ENCODE measurements at regions not wholly inside any gene's neighbourhood (a gene's known extent, or its start where the extent isn't known, plus 50 kb on each side); places are given as distances from the start of the nearest gene placed in this dataset.

GRCh38 chr3:190785047-190785446 is 77.4 kb downstream of the GMNC start:
- H3K4me1 Mint-ChIP-seq: no peaks in the 10 kb centered on the region
- no peaks in the 10 kb centered on the region for H3K9me3 Mint-ChIP-seq
- H3K27ac Mint-ChIP-seq: no peak overlapping the region
- no peaks in the 10 kb centered on the region for H3K36me3 Mint-ChIP-seq
- CTCF ChIA-PET: no interaction called here
- ATAC-seq (no peak), DNase-seq (ENCODE audit: low spot score) (no peak)
- POLR2A ChIA-PET: no interaction called here
- H3K4me3 Mint-ChIP-seq: no peak overlapping the region
- TF ChIP-seq ZBTB43 (CRISPR knock-in tag; IDR thresholded peaks at IDR 0.05) (no peak), ZBTB21 (CRISPR knock-in tag; IDR thresholded peaks at IDR 0.05; ENCODE audit: borderline replicate concordance) (no peak), HMGA2 (CRISPR knock-in tag; IDR thresholded peaks at IDR 0.05) (no peak)
- no peaks in the 10 kb centered on the region for H3K27me3 Mint-ChIP-seq (ENCODE audit: low read depth)

GRCh38 chr3:190780524-190780923 is 82.0 kb downstream of the GMNC start:
- H3K9me3 Mint-ChIP-seq: peaks cover 4% of the 10 kb centered on the region; the same call in 1 of the 2 replicates
- H3K4me1 Mint-ChIP-seq: no peaks in the 10 kb centered on the region
- no peak overlapping the region for H3K27ac Mint-ChIP-seq
- H3K36me3 Mint-ChIP-seq: no peaks in the 10 kb centered on the region
- H3K4me3 Mint-ChIP-seq: no peak overlapping the region
- DNase-seq (ENCODE audit: low spot score): no peak
- CTCF ChIA-PET: no interaction called here
- no peak for ATAC-seq
- POLR2A ChIA-PET: no interaction called here
- H3K27me3 Mint-ChIP-seq (ENCODE audit: low read depth): no peaks in the 10 kb centered on the region
- TF ChIP-seq MLX (CRISPR knock-in tag; IDR thresholded peaks at IDR 0.05) (no peak), E2F1 (CRISPR knock-in tag; IDR thresholded peaks at IDR 0.05) (no peak), FOXP4 (CRISPR knock-in tag; IDR thresholded peaks at IDR 0.05) (no peak)

GRCh38 chr3:190774633-190775032 is 87.9 kb downstream of the GMNC start:
- Mint-ChIP-seq H3K4me3 (no peak overlapping the region), H3K27ac (no peak overlapping the region), H3K4me1 (no peaks in the 10 kb centered on the region), H3K27me3 (ENCODE audit: low read depth) (no peaks in the 10 kb centered on the region), H3K36me3 (no peaks in the 10 kb centered on the region), H3K9me3 (peaks cover 16% of the 10 kb centered on the region; the same call in 1 of the 2 replicates)
- POLR2A ChIA-PET: no interaction called here
- ATAC-seq (no peak), DNase-seq (ENCODE audit: low spot score) (no peak)
- CTCF ChIA-PET: no interaction called here
- TF ChIP-seq SMAD4 (CRISPR knock-in tag; IDR thresholded peaks at IDR 0.05) (no peak), TEAD4 (CRISPR knock-in tag; IDR thresholded peaks at IDR 0.05) (no peak), MYBL2 (CRISPR knock-in tag; IDR thresholded peaks at IDR 0.05) (no peak), IRF1 (CRISPR knock-in tag; IDR thresholded peaks at IDR 0.05) (no peak), CREB1 (CRISPR knock-in tag; IDR thresholded peaks at IDR 0.05) (no peak), STAT6 (CRISPR knock-in tag; conservative IDR thresholded peaks at IDR 0.05; ENCODE audit: low read depth) (no peak), USF2 (CRISPR knock-in tag; IDR thresholded peaks at IDR 0.05) (no peak), HMGA2 (CRISPR knock-in tag; IDR thresholded peaks at IDR 0.05) (no peak), ZNF671 (CRISPR knock-in tag; IDR thresholded peaks at IDR 0.05) (no peak), TCF7 (CRISPR knock-in tag; IDR thresholded peaks at IDR 0.05; ENCODE audit: low read depth) (no peak), ZNF423 (CRISPR knock-in tag; IDR thresholded peaks at IDR 0.05) (no peak), RORB (CRISPR knock-in tag; IDR thresholded peaks at IDR 0.05) (no peak), FOXP1 (CRISPR knock-in tag; IDR thresholded peaks at IDR 0.05; ENCODE audit: borderline replicate concordance) (no peak), CDX4 (CRISPR knock-in tag; IDR thresholded peaks at IDR 0.05; ENCODE audit: borderline replicate concordance) (no peak), SP1 (CRISPR knock-in tag; conservative IDR thresholded peaks at IDR 0.05) (no peak), ZMAT4 (CRISPR knock-in tag; IDR thresholded peaks at IDR 0.05) (no peak), E2F5 (CRISPR knock-in tag; IDR thresholded peaks at IDR 0.05) (no peak)

Data from WTC11 (cell line).